HEK293 (cell line): ENCODE measurements at regions not wholly inside any gene's neighbourhood (a gene's known extent, or its start where the extent isn't known, plus 50 kb on each side); places are given as distances from the start of the nearest gene placed in this dataset.

Experiments
- CTCF ChIA-PET: fragments of 350-600 bp; formaldehyde crosslinking; extraction: SDS; loops from one replicate; lab custom pipeline; 2021; ENCODE audit warnings: antibody characterized with exemption; lab: Yijun Ruan, JAX
- POLR2A ChIA-PET: fragments of 300-600 bp; formaldehyde crosslinking; extraction: SDS; loops from one replicate; lab custom pipeline; 2020; ENCODE audit warnings: antibody characterized with exemption, inconsistent platforms; lab: Yijun Ruan, JAX
- H3K27ac ChIP-seq: fragments of 200-500 bp; sonication (Bioruptor generic); 2 replicates; pipeline ENCODE4 v1.5.1; 2014; ENCODE audit warnings: low read depth, low read length, control low read depth, inconsistent platforms; ENCODE audit errors: extremely low read depth
- H3K36me3 ChIP-seq, 2 experiments: fragments of 200-500 bp in 1 of 2; sonication (Bioruptor generic) in 1 of 2; 1 replicate in 1 of 2; 2 replicates in 1 of 2; pipeline ENCODE4 v1.5.1; 2014 to 2017; ENCODE audit warnings: inconsistent platforms in 2 of 2, low read length in 2 of 2; ENCODE audit not compliant: control insufficient read depth in 2 of 2, insufficient read depth in 1 of 2
- H3K4me1 ChIP-seq: fragments of 200-500 bp; sonication (Bioruptor generic); 2 replicates; pipeline ENCODE4 v1.5.1; 2014; ENCODE audit warnings: mild to moderate bottlenecking, low read length, inconsistent platforms; ENCODE audit not compliant: control insufficient read depth, insufficient read depth
- H3K4me3 ChIP-seq: 2 replicates; pipeline ENCODE4 v1.5.1; 2011; ENCODE audit warnings: low read depth, mild to moderate bottlenecking, control low read depth, low read length, moderate library complexity
- H3K9me3 ChIP-seq: fragments of 200-500 bp; sonication (Bioruptor generic); 2 replicates; pipeline ENCODE4 v1.5.1; 2014; ENCODE audit warnings: low read depth, low read length, inconsistent platforms; ENCODE audit not compliant: control insufficient read depth, insufficient read depth
- BCL11A ChIP-seq: fragments of 450-650 bp; formaldehyde crosslinking; IDR thresholded peaks from 2 replicates; pipeline ENCODE4 v1.5.1; 2016; ENCODE audit warnings: low read depth, missing biosample characterization, missing genetic modification characterization
- FEZF1 ChIP-seq: fragments of 450-650 bp; formaldehyde crosslinking; IDR thresholded peaks from 2 replicates; pipeline ENCODE4 v1.5.1; 2016; ENCODE audit warnings: missing biosample characterization, missing genetic modification characterization
- GLIS2 ChIP-seq: fragments of 450-650 bp; formaldehyde crosslinking; IDR thresholded peaks from 2 replicates; pipeline ENCODE4 v1.5.1; 2016; ENCODE audit warnings: missing biosample characterization, missing genetic modification characterization
- OVOL3 ChIP-seq: fragments of 450-650 bp; formaldehyde crosslinking; IDR thresholded peaks from 2 replicates; pipeline ENCODE4 v1.5.1; 2016; ENCODE audit warnings: missing biosample characterization, missing genetic modification characterization
- RBAK ChIP-seq: fragments of 450-650 bp; formaldehyde crosslinking; IDR thresholded peaks from 2 replicates; pipeline ENCODE4 v1.5.1; 2016; ENCODE audit warnings: missing biosample characterization, missing genetic modification characterization
- SALL2 ChIP-seq: fragments of 450-650 bp; formaldehyde crosslinking; IDR thresholded peaks from 2 replicates; pipeline ENCODE4 v1.5.0; 2017; ENCODE audit warnings: missing biosample characterization, mild to moderate bottlenecking, missing genetic modification characterization, borderline replicate concordance
- SCRT1 ChIP-seq: fragments of 450-650 bp; formaldehyde crosslinking; IDR thresholded peaks from 2 replicates; pipeline ENCODE4 v1.5.1; 2016; ENCODE audit warnings: missing biosample characterization, missing genetic modification characterization, borderline replicate concordance
- TCF7L2 ChIP-seq: IDR thresholded peaks from 2 replicates; pipeline ENCODE4 v1.6.1; 2011; ENCODE audit warnings: low read depth, mild to moderate bottlenecking, inconsistent platforms, low read length, moderate library complexity, borderline replicate concordance
- YY1 ChIP-seq: fragments of 450-650 bp; formaldehyde crosslinking; IDR thresholded peaks from 2 replicates; pipeline ENCODE4 v1.5.1; 2018; ENCODE audit warnings: missing biosample characterization, missing genetic modification characterization
- ZBTB8A ChIP-seq: fragments of 450-650 bp; formaldehyde crosslinking; IDR thresholded peaks from 2 replicates; pipeline ENCODE4 v1.5.1; 2016; ENCODE audit warnings: missing biosample characterization, missing genetic modification characterization
- ZFP3 ChIP-seq: fragments of 450-650 bp; formaldehyde crosslinking; IDR thresholded peaks from 2 replicates; pipeline ENCODE4 v1.5.1; 2016; ENCODE audit warnings: low read depth, missing biosample characterization, missing genetic modification characterization
- ZFP41 ChIP-seq: fragments of 450-650 bp; formaldehyde crosslinking; IDR thresholded peaks from 2 replicates; pipeline ENCODE4 v1.5.1; 2016; ENCODE audit warnings: missing biosample characterization, missing genetic modification characterization, borderline replicate concordance
- ZNF175 ChIP-seq: fragments of 450-650 bp; formaldehyde crosslinking; IDR thresholded peaks from 2 replicates; pipeline ENCODE4 v1.5.1; 2016; ENCODE audit warnings: missing biosample characterization, missing genetic modification characterization
- ZNF2 ChIP-seq: fragments of 450-650 bp; formaldehyde crosslinking; IDR thresholded peaks from 2 replicates; pipeline ENCODE4 v1.5.1; 2016; ENCODE audit warnings: missing biosample characterization, missing genetic modification characterization
- ZNF311 ChIP-seq: fragments of 450-650 bp; formaldehyde crosslinking; IDR thresholded peaks from 2 replicates; pipeline ENCODE4 v1.5.1; 2017; ENCODE audit warnings: missing biosample characterization, missing genetic modification characterization, borderline replicate concordance
- ZNF404 ChIP-seq: fragments of 450-650 bp; formaldehyde crosslinking; IDR thresholded peaks from 2 replicates; pipeline ENCODE4 v1.5.1; 2017; ENCODE audit warnings: missing biosample characterization, missing genetic modification characterization
- ZNF48 ChIP-seq: fragments of 450-650 bp; formaldehyde crosslinking; IDR thresholded peaks from 2 replicates; pipeline ENCODE4 v1.5.1; 2016; ENCODE audit warnings: missing biosample characterization, missing genetic modification characterization
- ZNF521 ChIP-seq: fragments of 450-650 bp; formaldehyde crosslinking; IDR thresholded peaks from 2 replicates; pipeline ENCODE4 v1.5.1; 2017; ENCODE audit warnings: missing biosample characterization, mild to moderate bottlenecking, missing genetic modification characterization
- ZNF544 ChIP-seq: fragments of 450-650 bp; formaldehyde crosslinking; IDR thresholded peaks from 2 replicates; pipeline ENCODE4 v1.5.0; 2017; ENCODE audit warnings: missing biosample characterization, missing genetic modification characterization
- ZNF555 ChIP-seq: fragments of 450-650 bp; formaldehyde crosslinking; conservative IDR thresholded peaks from 2 replicates; pipeline ENCODE4 v1.5.1; 2017; ENCODE audit warnings: missing biosample characterization, mild to moderate bottlenecking, missing genetic modification characterization, inconsistent platforms
- ZNF624 ChIP-seq: fragments of 450-650 bp; formaldehyde crosslinking; IDR thresholded peaks from 2 replicates; pipeline ENCODE4 v1.5.1; 2017; ENCODE audit warnings: missing biosample characterization, missing genetic modification characterization
- ZNF626 ChIP-seq: fragments of 450-650 bp; sonication (Bioruptor Pico); formaldehyde crosslinking; IDR thresholded peaks from 2 replicates; pipeline ENCODE4 v1.5.1; 2018; ENCODE audit warnings: missing biosample characterization, missing genetic modification characterization, inconsistent platforms
- ZNF629 ChIP-seq: fragments of 450-650 bp; formaldehyde crosslinking; IDR thresholded peaks from 2 replicates; pipeline ENCODE4 v1.5.1; 2017; ENCODE audit warnings: missing biosample characterization, missing genetic modification characterization
- TF ChIP-seq, protein P1 (sequence below): fragments of 450-650 bp; formaldehyde crosslinking; IDR thresholded peaks from 2 replicates; pipeline ENCODE4 v1.5.1; 2016; ENCODE audit warnings: missing biosample characterization, missing genetic modification characterization
- TF ChIP-seq, protein P2 (sequence below): fragments of 450-650 bp; formaldehyde crosslinking; IDR thresholded peaks from 2 replicates; pipeline ENCODE4 v1.5.1; 2016; ENCODE audit warnings: missing biosample characterization, missing genetic modification characterization

DNA sequence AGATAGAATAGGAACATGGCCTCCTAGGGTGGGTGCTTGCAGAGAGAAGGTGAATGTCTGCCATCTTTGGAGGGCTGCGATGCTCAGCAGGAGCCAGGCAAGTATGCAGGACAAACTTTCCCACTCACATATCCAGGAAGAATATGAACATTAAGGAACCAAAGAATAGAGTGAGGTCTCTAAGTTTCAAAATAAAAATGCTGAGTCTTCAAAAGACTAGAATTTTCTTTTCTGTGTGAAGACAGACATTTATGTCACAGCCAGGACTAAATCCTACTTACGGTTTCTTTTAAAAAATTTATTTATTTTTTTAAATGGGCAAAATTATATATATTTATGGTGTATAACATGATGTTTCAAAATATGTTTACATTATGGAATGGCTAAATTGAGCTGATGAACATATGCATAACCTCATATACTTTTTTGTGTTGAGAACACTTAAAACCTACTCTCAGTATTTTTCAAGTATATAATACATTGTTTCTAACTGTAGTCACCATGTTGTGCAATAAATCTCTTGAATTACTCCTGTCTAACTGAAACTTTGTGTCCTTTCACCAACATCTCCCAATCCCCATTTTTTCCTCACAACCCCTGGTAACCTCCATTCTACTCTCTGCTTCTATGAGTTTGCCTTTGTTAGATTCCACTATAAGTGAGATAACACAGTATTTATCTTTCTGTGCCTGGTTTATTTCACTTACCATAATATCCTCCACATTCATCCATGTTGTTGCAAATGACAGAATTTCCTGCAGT lies 177.8 kb upstream of the HAND2 start:
- no peaks in the 10 kb centered on the region for H3K9me3 ChIP-seq
- H3K27ac ChIP-seq, result no peak overlapping the region
- POLR2A ChIA-PET, result no interaction called here
- CTCF ChIA-PET, result no interaction called here
- H3K36me3 ChIP-seq, result no peaks in the 10 kb centered on the region
- H3K4me1 ChIP-seq, result no peaks in the 10 kb centered on the region
- no peak overlapping the region for H3K4me3 ChIP-seq
- TF ChIP-seq YY1 (no peak), ZNF555 (tag by site-specific recombination) (no peak), SALL2 (tag by site-specific recombination) (no peak), ZNF311 (tag by site-specific recombination) (no peak), ZNF404 (no peak), ZFP41 (tag by site-specific recombination) (no peak), OVOL3 (tag by site-specific recombination) (no peak), ZNF624 (no peak), ZNF2 (tag by site-specific recombination) (no peak), ZNF629 (tag by site-specific recombination) (no peak), ZNF626 (tag by site-specific recombination) (no peak), ZNF48 (tag by site-specific recombination) (no peak), SCRT1 (tag by site-specific recombination) (no peak), TCF7L2 (no peak), GLIS2 (no peak), ZFP3 (tag by site-specific recombination) (no peak), ZBTB8A (tag by site-specific recombination) (no peak), ZNF544 (tag by site-specific recombination) (no peak), BCL11A (tag by site-specific recombination) (no peak)
- TF ChIP-seq, protein P1, sequence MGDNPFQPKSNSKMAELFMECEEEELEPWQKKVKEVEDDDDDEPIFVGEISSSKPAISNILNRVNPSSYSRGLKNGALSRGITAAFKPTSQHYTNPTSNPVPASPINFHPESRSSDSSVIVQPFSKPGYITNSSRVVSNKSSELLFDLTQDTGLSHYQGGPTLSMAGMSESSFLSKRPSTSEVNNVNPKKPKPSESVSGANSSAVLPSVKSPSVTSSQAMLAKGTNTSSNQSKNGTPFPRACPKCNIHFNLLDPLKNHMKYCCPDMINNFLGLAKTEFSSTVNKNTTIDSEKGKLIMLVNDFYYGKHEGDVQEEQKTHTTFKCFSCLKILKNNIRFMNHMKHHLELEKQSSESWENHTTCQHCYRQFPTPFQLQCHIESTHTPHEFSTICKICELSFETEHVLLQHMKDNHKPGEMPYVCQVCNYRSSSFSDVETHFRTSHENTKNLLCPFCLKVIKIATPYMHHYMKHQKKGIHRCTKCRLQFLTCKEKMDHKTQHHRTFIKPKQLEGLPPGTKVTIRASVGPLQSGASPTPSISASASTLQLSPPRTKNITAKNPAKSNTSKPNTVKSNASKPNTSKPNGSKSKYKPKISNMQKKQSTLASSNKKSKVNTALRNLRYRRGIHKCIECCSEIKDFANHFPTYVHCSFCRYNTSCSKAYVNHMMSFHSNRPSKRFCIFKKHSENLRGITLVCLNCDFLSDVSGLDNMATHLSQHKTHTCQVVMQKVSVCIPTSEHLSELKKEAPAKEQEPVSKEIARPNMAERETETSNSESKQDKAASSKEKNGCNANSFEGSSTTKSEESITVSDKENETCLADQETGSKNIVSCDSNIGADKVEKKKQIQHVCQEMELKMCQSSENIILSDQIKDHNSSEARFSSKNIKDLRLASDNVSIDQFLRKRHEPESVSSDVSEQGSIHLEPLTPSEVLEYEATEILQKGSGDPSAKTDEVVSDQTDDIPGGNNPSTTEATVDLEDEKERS (tag by site-specific recombination), result no peak

DNA sequence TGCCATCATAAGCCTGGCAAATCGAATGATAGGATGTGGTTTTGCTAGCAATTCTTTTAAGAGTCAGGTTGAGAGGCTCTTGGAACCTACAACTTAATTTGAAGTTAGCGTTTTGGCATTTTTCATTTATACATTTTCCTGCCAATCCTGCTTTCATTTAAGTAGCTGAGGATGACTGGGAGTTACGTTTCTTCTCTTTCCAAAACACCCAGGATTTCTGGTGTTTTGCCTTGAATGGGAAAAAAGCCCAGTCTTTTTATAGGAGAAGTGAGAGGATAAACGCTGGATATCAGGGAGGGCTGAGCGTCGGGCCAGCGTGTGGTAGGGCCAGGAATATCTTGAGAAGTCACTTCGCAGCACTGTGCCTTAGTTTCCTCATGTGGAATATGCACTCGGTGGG lies 174.2 kb upstream of the HAND2 start:
- H3K27ac ChIP-seq, result no peak overlapping the region
- H3K9me3 ChIP-seq, result no peaks in the 10 kb centered on the region
- H3K4me1 ChIP-seq, result no peaks in the 10 kb centered on the region
- CTCF ChIA-PET, result no interaction called here
- no peak for TF ChIP-seq ZNF521 (tag by site-specific recombination)
- TF ChIP-seq ZNF555 (tag by site-specific recombination), result no peak
- TF ChIP-seq, protein P2, sequence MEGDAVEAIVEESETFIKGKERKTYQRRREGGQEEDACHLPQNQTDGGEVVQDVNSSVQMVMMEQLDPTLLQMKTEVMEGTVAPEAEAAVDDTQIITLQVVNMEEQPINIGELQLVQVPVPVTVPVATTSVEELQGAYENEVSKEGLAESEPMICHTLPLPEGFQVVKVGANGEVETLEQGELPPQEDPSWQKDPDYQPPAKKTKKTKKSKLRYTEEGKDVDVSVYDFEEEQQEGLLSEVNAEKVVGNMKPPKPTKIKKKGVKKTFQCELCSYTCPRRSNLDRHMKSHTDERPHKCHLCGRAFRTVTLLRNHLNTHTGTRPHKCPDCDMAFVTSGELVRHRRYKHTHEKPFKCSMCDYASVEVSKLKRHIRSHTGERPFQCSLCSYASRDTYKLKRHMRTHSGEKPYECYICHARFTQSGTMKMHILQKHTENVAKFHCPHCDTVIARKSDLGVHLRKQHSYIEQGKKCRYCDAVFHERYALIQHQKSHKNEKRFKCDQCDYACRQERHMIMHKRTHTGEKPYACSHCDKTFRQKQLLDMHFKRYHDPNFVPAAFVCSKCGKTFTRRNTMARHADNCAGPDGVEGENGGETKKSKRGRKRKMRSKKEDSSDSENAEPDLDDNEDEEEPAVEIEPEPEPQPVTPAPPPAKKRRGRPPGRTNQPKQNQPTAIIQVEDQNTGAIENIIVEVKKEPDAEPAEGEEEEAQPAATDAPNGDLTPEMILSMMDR (tag by site-specific recombination), result no peak
- no peak for TF ChIP-seq ZNF175 (tag by site-specific recombination)
- no peak for TF ChIP-seq FEZF1
- no peak for TF ChIP-seq RBAK (tag by site-specific recombination)
- H3K4me3 ChIP-seq, result no peak overlapping the region
- POLR2A ChIA-PET, result no interaction called here
- H3K36me3 ChIP-seq, result no peaks in the 10 kb centered on the region
